Stomach (tissue), 4 donors: ENCODE measurements at regions not wholly inside any gene's neighbourhood (a gene's known extent, or its start where the extent isn't known, plus 50 kb on each side); places are given as distances from the start of the nearest gene placed in this dataset.

ENCODE experiments used
- CTCF ChIP-seq, 7 experiments: fragments of 450-650 bp in 4 of 7; fragments of 200-600 bp in 3 of 7; sonication (generic) in 3 of 7; IDR thresholded peaks; one replicate each; pipeline ENCODE4 v1.5.1; 2016 to 2019; ENCODE audit warnings: antibody characterized with exemption in 7 of 7, control low read depth in 2 of 7, mild to moderate bottlenecking in 1 of 7
- POLR2A ChIP-seq, 4 donors: fragments of 450-650 bp; IDR thresholded peaks; one replicate each; pipeline ENCODE4 v1.6.1; 2016; ENCODE audit warnings: antibody characterized with exemption in 4 of 4, control low read depth in 2 of 4, mild to moderate bottlenecking in 1 of 4, moderate library complexity in 1 of 4
- POLR2AphosphoS5 ChIP-seq, 3 donors: sonication (generic); formaldehyde crosslinking; IDR thresholded peaks; one replicate each; pipeline ENCODE4 v1.6.1; 2016; ENCODE audit warnings: antibody characterized with exemption in 3 of 3

- no peak for TF ChIP-seq CTCF (IDR thresholded peaks at IDR 0.05)
- TF ChIP-seq POLR2A (IDR thresholded peaks at IDR 0.05) = no peak
- no peak for TF ChIP-seq POLR2AphosphoS5 (IDR thresholded peaks at IDR 0.05)
Observed at GRCh38 chr10:32125023-32125422, 68.8 kb upstream of the KIF5B start.
